DOHH2 (cell line): ENCODE measurements at regions not wholly inside any gene's neighbourhood (a gene's known extent, or its start where the extent isn't known, plus 50 kb on each side); places are given as distances from the start of the nearest gene placed in this dataset.

Experiments
- H3F3A ChIP-seq: fragments of 200-600 bp; sonication (generic), shearing (Covaris generic); 2 replicates; pipeline ENCODE4 v1.6.0; 2016; ENCODE audit warnings: antibody characterized with exemption, mild to moderate bottlenecking; ENCODE audit not compliant: control insufficient read depth, insufficient read depth
- H3K27ac ChIP-seq: fragments of 200-600 bp; sonication (generic); 2 replicates; pipeline ENCODE4 v1.5.1; 2014; ENCODE audit warnings: low read depth, mild to moderate bottlenecking, low read length, moderate library complexity
- H3K27me3 ChIP-seq: fragments of 200-600 bp; sonication (generic); 2 replicates; pipeline ENCODE4 v1.6.1; 2014; ENCODE audit warnings: mild to moderate bottlenecking, low read length, mixed read lengths; ENCODE audit not compliant: control insufficient read depth
- H3K36me3 ChIP-seq: fragments of 200-600 bp; sonication (generic); 2 replicates; pipeline ENCODE4 v1.6.1; 2014; ENCODE audit warnings: mild to moderate bottlenecking, low read length, moderate library complexity, mixed read lengths; ENCODE audit not compliant: control insufficient read depth
- H3K4me1 ChIP-seq: fragments of 200-600 bp; sonication (generic); 2 replicates; pipeline ENCODE4 v1.6.1; 2014; ENCODE audit warnings: mild to moderate bottlenecking, low read length, mixed read lengths; ENCODE audit not compliant: control insufficient read depth
- H3K4me2 ChIP-seq: fragments of 200-600 bp; sonication (generic); 2 replicates; pipeline ENCODE4 v1.6.0; 2014; ENCODE audit warnings: mild to moderate bottlenecking, low read length, moderate library complexity
- H3K4me3 ChIP-seq: fragments of 200-600 bp; sonication (generic); 2 replicates; pipeline ENCODE4 v1.5.1; 2014; ENCODE audit warnings: mild to moderate bottlenecking, low read length, mixed read lengths
- H3K79me2 ChIP-seq: fragments of 200-600 bp; sonication (generic); 2 replicates; pipeline ENCODE4 v1.6.1; 2014; ENCODE audit warnings: mild to moderate bottlenecking, low read length, mixed read lengths; ENCODE audit not compliant: control insufficient read depth
- H3K9me2 ChIP-seq: fragments of 200-600 bp; sonication (generic); replicated peaks from 2 replicates; pipeline ENCODE4 v1.6.1; 2014; ENCODE audit warnings: mild to moderate bottlenecking, low read length, mixed read lengths; ENCODE audit not compliant: control insufficient read depth
- H3K9me3 ChIP-seq: fragments of 200-600 bp; sonication (generic); 2 replicates; pipeline ENCODE4 v1.6.1; 2014; ENCODE audit warnings: antibody characterized with exemption, low read length, mixed read lengths; ENCODE audit not compliant: control insufficient read depth, insufficient read depth
- H4K20me1 ChIP-seq: fragments of 200-600 bp; sonication (generic); 2 replicates; pipeline ENCODE4 v1.6.0; 2014; ENCODE audit warnings: low read depth, mild to moderate bottlenecking, antibody characterized with exemption, low read length, moderate library complexity; ENCODE audit not compliant: control insufficient read depth, insufficient read depth
- EZH2phosphoT487 ChIP-seq: fragments of 200-600 bp; sonication (generic); IDR thresholded peaks from 2 replicates; pipeline ENCODE4 v1.6.1; 2017; ENCODE audit warnings: borderline replicate concordance, mild to moderate bottlenecking, antibody characterized with exemption, low read length, moderate library complexity, mixed read lengths
- TF ChIP-seq, protein P1 (sequence below): fragments of 200-600 bp; sonication (generic); IDR thresholded peaks from one replicate; pipeline ENCODE4 v1.5.1; 2014; ENCODE audit warnings: antibody characterized with exemption, mild to moderate bottlenecking, low read depth, low read length; ENCODE audit not compliant: poor library complexity, severe bottlenecking

DNA sequence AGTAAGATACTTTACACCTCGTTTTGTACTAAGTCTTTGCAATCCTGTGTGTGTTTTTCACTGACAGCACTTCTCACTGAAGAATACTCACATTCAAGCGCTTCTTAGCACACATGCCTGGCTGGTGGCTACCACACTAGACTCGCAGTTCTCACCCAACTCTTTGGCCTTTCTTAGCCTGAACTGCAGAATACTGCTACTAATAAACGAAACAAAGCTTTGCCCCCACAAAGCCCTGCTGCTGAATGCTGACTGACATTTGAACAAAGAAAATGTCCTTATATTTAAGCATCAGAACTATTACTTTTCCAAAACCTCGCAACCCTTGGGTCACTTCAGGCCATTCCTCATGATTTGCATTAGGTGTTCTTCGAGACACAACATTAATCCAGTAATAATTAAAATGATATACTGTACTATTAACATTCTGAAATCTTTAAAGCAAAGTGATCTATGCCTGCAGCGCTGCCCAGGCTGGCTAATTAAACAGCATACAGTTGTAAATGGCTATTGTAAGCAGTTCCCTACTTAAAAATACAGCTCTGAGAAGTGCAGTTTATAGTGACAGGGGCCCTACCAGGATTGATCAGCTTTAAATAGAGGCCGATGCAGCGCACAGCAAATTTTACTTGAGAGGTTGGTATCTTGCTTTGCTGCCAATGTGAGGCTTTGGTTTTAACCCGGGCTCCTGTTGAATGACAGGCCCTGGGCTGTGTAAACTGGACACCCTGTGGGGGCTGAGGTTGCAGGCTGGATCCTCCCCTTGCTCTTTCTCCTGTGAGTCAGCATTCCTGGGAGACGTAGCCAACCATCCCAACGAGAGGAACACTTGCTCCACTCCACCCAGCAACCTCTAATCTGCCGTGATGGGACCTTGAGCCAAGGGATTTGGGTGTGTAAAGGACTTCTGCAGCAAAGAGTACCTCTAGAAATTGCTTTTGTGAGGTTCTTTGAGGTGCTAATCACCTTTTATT is 899.0 kb downstream of the TFAP2A start:
- Histone ChIP-seq H3K9me3 (no peaks in the 10 kb centered on the region; the same call in 1 of the 2 replicates), H3K9me2 (no peaks in the 10 kb centered on the region), H3F3A (no peaks in the 10 kb centered on the region), H3K27me3 (no peaks in the 10 kb centered on the region), H3K4me3 (no peak overlapping the region), H3K4me2 (no peak overlapping the region), H3K4me1 (no peaks in the 10 kb centered on the region), H4K20me1 (no peaks in the 10 kb centered on the region), H3K79me2 (no peaks in the 10 kb centered on the region), H3K27ac (no peak overlapping the region), H3K36me3 (no peaks in the 10 kb centered on the region)
- TF ChIP-seq, protein P1, sequence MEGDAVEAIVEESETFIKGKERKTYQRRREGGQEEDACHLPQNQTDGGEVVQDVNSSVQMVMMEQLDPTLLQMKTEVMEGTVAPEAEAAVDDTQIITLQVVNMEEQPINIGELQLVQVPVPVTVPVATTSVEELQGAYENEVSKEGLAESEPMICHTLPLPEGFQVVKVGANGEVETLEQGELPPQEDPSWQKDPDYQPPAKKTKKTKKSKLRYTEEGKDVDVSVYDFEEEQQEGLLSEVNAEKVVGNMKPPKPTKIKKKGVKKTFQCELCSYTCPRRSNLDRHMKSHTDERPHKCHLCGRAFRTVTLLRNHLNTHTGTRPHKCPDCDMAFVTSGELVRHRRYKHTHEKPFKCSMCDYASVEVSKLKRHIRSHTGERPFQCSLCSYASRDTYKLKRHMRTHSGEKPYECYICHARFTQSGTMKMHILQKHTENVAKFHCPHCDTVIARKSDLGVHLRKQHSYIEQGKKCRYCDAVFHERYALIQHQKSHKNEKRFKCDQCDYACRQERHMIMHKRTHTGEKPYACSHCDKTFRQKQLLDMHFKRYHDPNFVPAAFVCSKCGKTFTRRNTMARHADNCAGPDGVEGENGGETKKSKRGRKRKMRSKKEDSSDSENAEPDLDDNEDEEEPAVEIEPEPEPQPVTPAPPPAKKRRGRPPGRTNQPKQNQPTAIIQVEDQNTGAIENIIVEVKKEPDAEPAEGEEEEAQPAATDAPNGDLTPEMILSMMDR, result no peak
- TF ChIP-seq EZH2phosphoT487, result no peak

DNA sequence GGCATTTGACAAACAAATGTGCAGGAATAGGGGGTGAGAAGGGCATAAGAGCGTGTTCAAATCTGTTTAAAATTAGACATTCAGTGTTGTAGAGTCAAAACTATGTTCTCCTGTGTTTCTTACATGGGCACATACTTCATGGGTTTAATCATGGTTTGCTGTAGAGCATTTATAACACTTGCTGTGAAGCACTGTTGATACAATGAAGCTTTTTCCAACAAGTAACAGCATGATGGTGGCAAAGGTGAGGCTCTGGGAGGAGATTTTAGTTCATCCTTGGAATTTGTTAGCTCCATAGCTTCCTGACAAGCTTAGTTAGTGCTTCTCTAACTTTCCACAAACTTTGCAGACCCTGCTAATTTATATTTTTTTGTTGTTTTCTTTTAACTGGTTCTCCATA is 900.7 kb downstream of the TFAP2A start:
- no peaks in the 10 kb centered on the region for H4K20me1 ChIP-seq
- no peaks in the 10 kb centered on the region for H3K4me1 ChIP-seq
- no peak overlapping the region for H3K4me3 ChIP-seq
- H3K27me3 ChIP-seq, result no peaks in the 10 kb centered on the region
- TF ChIP-seq EZH2phosphoT487, result no peak
- TF ChIP-seq, protein P1, result no peak
- H3K9me3 ChIP-seq, result no peaks in the 10 kb centered on the region; the same call in 1 of the 2 replicates
- H3K4me2 ChIP-seq, result no peak overlapping the region
- H3K36me3 ChIP-seq, result no peaks in the 10 kb centered on the region
- no peaks in the 10 kb centered on the region for H3K9me2 ChIP-seq
- no peaks in the 10 kb centered on the region for H3K79me2 ChIP-seq
- no peaks in the 10 kb centered on the region for H3F3A ChIP-seq
- no peak overlapping the region for H3K27ac ChIP-seq

DNA sequence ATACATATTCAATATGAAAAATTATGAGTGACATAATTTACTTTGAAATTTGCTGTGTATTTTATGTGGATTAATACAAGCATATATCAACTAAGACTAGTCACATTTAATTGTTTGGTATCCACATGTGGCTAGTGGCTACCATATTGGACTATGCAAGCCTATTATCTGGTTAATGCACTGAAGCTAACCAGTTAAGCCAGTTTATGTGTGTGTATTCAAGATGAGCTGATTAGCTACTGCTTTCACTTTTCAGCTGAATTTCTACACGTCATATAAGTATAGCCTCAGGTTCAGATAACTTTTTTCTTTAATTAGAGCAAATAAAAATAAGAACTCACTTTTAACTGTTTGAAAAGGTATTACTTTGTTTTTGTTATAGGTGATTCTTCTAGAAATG is 903.7 kb downstream of the TFAP2A start:
- Histone ChIP-seq H3K27ac (no peak overlapping the region), H3F3A (no peaks in the 10 kb centered on the region), H4K20me1 (no peaks in the 10 kb centered on the region), H3K9me3 (no peaks in the 10 kb centered on the region; the same call in 1 of the 2 replicates), H3K4me1 (no peaks in the 10 kb centered on the region), H3K9me2 (no peaks in the 10 kb centered on the region), H3K4me3 (no peak overlapping the region), H3K79me2 (no peaks in the 10 kb centered on the region), H3K36me3 (no peaks in the 10 kb centered on the region), H3K27me3 (no peaks in the 10 kb centered on the region), H3K4me2 (no peak overlapping the region)
- no peak for TF ChIP-seq EZH2phosphoT487
- TF ChIP-seq, protein P1, result no peak
